Inflammatory macrophage treated with lipopolysaccharide for 1 hour (primary cell): ENCODE measurements at regions not wholly inside any gene's neighbourhood (a gene's known extent, or its start where the extent isn't known, plus 50 kb on each side); places are given as distances from the start of the nearest gene placed in this dataset.
"Not testable (repeated sequence)": the region's sequence is repeated elsewhere in the genome, so short reads cannot be mapped to it uniquely, and the experiment has no call there.

Source experiments
- DNase-seq, 2 donors: peaks; one replicate each; pipeline ENCODE4 v3.0.0-alpha.2; 2020 to 2022

DNA sequence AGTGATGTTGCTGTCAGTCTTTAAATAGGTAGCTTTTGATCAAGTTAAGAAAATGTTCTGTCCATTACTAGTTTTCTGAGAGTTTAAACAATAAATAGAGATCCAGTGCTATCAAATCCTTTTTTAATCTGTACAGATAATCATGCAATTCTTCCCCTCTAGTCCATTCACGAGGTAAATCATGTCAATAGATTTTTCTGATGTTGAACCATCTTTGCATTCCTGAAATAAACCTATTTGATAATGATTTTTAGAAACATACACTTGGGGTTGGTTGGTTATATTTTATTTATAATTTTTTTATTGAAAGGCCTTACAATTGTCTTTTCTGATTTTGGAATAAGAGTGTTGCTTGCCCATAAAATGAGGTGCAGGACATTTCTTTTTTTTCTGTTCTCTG, 95.0 kb downstream of the FAM53A start:
- DNase-seq: no peak

DNA sequence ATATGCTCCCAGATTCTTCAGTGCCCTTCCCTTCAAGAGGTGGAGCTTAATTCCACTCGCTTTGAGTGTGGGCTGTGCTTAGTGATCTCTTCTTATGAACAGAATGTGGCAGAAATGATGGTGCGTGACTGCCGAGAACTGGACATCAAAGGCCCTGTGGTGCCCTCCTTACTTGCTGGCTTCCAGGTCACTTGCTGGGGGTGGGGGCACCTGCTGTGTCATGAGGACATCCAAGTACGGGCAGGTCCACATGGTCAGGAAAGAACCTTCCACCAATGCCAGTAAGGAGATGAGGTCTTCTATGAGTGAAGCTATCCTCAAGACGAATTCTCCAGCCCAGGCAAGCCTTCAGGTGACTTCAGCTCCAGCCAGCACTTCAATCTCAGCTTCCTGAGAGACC, 95.8 kb downstream of the FAM53A start:
- DNase-seq: no peak

DNA sequence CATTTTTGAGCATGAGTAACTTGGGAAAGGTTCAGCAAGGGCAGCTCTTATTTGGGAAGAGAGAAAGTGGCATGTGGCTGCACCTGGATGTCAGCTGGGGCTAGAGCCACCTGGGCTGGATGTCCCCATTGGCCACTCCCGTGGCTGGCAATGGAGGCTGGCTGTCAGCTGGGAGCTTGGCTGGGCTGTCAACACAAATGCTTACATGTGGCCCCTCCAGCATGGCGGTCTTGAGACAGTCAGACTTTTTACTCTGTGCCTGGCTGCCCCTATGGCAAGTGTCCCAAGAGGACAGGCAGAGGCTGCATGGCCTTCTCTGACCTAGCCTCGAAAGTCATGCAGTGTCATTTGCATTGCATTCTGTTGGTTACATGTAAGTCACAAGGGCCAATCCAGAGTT, 99.6 kb downstream of the FAM53A start:
- no peak for DNase-seq

DNA sequence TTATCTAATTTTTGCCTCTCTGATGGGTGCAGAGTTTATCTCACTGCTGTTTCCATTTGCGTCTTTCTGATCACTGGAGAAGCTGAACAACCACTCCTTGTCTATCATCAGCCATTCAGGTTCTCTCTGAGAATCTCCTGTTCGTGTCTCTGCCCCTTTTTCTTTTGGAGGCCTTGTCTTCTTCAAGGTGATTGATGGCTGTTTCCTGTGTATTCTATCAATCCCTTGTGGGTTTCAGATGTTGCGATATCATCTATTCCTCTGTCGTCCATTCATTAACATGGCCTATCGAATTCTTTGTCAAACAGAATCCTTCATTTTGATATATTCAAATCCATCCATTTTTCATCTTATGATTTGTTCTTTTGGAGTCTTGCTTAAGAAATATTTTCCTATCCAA, 100.3 kb downstream of the FAM53A start:
- no peak for DNase-seq

DNA sequence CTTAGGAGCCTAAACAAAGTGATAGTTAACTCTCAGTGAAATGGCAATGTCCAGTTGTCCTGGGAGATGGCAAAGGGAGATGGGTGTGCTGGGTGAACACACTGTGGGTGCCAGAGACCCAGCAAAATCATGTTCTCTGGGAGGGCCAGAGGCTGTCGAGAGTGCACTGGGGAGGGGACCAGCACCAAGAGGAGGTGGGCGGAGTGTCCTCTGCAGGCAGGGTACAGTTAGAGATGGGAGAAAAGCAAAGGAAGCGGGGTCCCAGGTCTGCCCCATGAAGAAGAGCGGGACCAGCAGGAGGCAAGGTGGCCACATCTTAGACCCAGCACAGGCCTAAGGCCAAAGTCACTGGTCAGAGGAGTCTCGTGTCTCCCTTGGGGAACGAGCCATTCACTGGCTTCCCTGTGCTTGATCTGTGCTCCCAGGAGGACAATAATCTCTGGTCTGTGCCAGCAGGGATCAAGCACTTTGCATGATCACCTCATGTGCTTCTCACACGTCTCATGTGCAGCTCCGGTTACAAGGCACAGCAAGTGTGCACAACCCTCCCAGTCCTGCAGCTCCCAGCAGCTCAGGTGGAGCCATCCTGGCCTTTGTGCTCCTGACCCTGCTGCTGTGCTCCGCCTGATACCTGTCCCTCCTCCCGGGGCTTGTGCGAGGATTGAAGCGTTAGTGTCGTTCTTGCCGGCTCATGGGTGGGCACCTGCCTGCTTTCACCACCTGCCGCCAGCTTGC, 100.9 kb downstream of the FAM53A start:
- DNase-seq: no peak

DNA sequence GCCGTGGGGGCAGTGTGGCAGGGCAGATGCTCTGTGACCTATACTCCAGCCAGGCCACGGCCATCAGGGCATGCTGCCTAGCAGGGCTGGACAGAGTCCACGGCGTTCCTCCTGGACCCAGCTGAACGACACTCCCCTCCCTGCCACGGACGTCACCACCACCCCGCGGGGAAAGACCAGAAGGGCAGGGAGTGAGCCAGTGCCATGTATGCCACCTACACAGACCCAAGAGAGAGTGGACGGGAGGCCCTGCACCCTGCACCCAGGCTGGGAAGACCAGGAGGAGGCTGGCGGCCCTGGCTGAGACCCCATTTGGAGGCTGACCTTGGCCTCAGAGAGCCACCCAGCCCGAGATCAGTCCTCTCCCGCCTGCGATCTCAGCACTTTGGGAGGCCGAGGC, 101.9 kb downstream of the FAM53A start:
- no peak for DNase-seq

DNA sequence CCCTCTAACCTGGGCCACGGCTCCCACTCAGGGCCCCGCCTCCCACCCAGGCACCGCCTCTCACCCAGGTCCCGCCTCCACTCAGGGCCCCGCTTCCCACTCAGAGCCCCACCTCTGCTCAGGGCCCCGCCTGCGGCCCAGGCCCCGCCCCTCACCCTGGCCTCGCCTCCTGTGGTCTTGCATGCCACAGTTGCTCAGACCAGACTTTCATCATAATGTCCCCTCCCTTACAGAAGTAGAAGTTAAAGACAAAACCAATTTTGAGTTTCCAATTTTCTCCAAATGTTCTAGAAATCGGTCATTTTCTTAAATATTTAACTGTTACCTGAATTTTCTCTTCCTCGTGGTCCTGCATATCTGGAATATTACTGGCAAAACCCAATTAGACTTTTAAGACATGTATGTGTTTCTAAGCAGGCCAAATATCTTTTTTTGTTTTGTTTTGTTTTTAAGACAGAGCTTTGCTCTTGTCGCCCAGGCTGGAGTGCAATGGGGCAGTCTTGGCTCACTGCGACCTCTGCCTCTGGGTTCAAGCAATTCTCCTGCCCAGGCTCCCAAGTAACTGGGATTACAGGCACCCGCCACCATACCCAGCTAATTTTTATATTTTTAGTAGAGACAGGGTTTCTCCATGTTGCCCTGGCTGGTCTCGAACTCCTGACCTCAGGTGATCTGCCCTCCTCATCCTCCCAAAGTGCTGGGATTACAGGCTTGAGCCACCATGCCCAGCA, 102.8 kb downstream of the FAM53A start:
- DNase-seq: peak; percentile 84 to 93

DNA sequence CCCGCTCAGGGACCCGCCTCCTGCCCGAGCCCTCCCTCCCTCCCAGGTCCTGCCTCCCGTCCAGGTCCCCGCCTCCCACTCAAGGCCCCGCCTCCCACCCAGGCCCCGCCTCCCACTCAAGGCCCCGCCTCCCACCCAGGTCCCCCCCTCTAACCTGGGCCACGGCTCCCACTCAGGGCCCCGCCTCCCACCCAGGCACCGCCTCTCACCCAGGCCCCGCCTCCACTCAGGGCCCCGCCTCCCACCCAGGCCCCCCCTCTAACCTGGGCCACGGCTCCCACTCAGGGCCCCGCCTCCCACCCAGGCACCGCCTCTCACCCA, 103.5 kb downstream of the FAM53A start:
- DNase-seq: not testable (repeated sequence)

DNA sequence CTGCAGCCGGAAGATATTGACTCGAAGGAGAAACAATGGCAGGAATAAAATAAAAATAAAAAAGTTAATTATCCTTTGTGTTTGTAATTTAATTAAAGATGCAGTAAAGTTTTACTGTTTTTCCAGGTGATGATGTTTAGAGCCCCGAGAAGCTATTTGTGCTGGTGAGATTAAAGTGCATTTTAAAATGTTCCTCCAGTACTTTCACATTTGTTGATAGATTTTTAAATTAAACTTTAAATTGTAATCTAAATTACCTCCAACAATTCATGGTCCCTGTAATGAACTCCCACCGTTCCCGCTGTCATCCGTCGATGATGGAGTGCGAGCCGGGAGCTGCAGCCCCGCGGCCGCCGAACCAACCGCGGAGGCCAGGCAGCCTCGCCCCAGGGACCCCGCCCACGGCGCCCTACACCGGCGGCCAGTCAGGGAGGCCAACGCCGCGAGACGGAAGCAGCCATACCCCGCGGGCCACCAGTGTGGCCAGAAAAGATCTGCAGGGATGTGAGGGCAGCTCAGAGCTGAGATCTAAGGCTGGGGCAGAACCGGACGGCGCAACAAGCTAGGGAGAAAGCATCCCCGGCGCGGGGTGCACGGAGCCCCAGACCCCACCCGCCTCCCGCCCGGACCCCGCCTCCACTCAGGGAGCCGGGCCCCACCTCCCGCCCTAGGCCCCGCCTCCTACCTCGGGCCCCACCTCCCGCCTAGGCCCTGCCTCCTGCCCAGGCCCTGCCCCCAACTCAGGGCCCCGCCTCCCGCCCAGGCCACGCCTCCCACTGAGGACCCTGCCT, 104.0 kb downstream of the FAM53A start:
- peak; percentile 81 to 95 for DNase-seq

DNA sequence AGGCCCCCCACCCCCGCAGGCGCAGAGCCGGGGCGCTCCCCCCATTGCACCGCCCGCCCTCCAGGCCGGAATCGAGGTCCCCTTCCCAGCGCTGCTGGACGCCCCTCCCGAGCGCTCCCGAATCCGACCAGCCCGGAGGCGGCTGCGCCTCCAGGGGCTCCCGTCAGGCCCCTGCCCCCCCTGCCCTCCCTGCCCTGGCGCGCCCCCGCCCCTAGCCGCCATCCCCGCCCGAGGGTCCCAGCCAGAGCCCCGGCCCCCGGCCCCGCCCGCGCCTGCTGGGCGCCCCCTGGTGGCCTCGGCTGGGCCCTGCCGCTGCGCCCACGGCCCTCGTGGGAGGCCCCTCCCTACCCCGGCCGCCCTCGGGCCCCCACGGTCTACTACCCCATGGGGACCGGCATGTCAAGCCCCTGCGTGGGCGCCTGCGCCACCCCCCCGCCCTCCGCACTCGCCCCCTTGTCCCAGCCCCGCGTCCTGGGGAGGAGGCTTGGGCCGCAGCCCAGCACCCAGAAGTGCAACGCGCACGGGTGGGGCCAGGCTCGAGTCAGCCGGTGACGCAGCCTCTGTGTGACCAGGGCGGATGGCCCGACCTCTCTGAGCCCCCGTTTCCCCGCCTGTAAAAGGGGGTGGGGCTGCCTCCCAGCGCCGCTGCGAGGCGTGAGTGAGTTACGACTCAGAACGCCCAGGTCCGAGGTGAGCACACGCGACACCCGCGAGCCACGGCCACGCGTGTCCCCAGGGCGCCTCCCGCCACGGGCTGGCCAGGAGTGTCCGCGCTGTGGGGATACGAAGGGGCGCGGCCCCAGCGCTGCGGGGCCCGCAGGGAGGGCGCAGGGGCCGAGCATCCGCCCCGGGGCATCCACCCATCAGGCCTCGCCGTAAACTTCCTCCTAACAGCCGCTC, 104.9 kb downstream of the FAM53A start:
- peak; percentile 74 to 79 for DNase-seq

DNA sequence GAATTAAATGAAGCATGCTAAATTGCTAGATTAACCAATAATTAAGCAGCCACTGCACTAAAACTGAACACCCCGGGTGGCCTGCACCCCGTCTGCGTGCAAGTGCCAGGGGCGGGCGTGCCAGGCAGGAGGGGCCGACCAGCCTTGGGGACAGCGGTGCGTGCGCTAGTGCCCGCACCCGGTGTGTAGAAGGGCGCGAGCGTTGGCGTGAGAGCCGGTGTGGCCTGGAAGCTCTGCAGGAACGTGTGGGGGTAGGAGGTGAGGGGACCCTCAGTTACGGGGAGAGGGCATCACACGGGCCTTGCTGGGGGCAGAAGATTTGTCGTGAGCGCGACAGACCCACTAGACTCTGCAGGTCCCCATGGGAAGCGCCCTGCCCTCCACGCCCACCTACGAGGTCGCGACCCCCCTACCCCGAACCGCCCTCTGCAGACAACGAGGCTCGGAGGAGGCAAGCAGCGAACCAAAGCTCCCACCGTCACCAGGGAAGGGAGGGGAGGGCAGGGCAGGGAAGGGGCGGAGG, 105.8 kb downstream of the FAM53A start:
- DNase-seq: no peak

DNA sequence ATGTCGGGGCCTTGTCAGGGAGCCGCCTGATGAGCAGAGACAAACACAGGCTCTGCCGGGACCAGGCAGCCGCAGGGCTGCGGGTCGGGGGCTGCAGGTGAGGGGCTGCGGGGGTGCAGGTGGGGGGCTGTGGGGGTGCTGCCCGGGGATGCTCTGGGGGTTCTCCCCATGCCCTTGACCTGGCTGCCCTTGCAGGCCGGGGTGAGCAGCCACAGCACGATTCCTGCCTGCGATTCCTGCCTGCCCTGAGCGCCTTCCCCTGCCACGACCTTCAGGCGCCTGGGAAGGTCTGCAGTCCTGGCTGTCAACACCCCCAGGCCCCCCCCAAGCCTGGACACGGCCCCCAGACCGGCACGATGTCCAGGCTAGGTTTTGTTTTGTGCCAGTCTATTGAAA, 106.3 kb downstream of the FAM53A start:
- DNase-seq: no peak

DNA sequence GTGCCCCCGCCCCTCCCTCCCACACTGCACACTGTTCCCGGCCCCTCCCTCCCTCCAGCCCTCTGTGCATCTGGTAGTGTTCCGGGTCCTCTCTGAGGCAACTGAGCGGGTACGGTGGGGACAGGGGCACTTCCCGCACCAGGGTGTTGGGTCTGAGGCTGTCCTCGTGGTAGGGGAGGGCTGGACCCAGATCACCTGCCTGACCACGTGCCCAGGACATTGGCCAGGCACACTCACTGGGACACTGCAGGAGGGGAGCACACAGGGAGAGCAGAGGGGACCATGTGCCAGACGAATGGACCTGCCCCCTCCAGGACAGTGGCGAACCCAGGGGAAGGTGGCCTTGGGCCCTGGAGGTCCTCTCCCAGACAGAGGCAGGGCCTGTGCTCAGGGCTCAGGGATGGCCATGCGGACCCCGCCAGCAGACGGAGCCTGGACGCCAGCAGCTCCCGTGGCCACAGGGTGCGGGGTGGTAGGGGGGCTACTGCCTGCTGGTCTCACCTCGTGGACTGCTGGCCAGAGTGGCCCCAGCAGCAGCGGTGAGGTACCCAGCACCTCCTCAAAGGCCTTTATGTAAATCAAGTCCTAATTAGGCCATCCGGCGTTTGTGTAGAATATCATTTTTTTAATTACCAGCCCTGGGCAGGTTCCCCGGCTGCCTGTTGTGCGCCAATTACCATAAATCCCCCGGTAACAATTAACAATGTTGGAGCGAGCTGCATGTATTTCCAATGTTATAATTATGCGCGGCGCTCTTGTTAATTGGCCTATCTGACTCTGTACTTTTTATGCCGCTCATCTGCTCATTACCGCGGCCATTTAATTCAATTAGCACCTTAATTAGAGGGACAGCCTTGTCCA, 106.9 kb downstream of the FAM53A start:
- no peak for DNase-seq

DNA sequence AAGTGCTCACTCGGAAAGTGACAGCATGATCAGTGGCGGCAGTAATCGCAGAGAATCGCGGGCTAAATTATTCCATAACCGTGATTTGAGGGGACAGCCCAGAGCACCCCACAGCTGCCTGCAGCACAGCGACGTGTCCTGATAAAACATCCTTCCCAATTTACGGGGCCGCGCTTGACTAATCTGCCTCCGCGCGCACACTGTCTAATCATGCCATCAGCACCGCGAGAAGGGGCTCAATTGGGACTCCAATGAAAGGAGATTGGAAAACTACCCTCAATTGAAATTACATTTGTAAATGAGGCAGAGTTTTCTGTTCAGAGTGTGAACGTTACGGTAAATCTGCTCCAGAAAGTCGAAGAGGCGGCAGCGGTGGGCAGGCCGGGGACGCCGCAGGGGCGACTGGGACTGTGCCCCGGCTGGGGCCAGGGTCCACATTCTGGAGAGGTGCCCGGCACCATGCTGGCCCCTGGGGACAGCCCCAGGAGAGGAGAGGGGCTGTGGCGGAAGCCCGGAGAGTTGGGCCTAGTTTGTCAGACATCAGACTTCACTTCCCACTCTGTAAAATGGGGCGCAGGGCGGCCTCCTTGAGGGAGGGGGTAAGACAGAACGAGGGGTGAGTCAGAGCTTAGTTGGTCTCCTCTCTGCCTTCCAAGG, 107.7 kb downstream of the FAM53A start:
- DNase-seq: no peak

DNA sequence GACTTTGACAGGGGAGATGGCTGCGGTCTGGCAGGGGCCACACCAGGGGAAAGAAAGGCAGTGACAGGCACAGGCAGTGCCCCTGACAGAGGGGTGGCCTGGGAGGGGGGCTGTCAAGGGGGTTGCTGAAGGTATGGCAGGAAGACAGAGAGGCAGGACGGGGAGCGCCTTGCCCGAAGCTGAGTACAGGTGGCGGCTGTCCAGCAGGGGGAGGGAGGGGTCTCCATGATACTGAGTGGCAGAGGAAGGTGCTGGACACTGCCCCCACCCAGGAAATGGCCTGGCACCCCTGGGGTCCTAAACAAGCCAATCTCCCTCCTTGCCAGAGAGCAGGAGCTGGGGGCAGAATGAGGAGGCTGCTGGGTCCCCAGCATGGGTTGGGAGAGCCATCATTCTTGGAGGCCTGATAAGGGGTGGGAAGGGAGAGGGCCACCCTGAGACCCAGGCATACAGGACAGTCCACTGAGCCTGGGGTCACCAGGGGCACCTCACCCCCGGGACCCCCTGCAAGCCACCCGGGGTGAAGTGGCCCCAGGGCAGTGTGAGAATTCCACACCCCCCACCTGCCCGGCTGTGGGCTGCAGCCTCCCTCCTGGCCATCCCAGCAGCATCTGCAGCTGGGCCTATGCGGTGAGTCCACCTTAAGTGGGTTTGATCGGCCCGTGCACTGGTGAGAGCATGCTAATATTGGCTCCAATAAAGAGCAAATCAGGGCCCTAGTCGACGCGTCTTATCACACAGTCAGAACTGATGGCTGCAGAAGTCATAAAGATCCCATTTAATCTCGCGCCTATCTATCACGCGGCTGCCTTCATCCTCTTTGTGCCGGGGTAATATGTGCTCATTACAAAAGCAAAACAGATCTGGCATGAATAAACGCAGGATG, 108.5 kb downstream of the FAM53A start:
- DNase-seq: no peak

DNA sequence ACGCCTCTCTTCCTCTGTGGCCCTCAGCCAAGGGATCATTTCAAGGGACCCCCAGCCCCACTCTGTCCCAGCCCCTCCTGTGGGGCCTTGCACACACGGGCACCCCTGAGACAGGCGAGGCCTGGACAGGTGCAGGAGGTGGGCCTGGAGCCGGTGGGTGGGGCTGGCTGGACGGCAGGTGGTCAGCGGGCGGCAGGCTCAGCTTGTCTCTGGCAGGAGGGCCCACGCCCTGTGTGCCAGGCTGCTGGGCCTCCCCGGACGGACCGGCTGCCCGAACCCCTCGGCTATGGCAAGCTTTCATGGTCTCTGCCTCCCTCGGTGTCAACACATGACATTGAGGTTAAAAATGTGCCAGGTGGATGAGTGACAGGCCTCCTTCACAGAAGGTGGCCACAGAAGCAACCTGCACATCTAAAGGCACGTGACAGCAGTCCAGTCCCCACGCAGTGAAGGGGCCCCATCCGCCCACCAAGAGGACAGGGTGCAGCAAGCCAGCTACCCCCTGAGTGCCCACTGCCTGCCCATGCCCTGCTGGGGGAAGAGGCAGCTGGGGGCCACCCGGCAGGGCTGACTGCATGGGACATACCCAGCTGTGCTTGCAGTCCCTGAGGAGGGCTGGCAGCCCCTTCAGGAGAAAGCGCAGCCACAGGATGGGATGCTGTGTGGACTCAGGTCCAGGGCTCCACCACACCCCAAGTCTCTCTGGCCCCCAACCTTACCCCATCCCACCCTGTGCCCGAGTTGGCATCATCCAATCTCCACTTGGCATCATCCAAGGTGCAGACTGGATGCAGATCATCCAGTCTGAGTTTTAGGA, 109.3 kb downstream of the FAM53A start:
- no peak for DNase-seq

DNA sequence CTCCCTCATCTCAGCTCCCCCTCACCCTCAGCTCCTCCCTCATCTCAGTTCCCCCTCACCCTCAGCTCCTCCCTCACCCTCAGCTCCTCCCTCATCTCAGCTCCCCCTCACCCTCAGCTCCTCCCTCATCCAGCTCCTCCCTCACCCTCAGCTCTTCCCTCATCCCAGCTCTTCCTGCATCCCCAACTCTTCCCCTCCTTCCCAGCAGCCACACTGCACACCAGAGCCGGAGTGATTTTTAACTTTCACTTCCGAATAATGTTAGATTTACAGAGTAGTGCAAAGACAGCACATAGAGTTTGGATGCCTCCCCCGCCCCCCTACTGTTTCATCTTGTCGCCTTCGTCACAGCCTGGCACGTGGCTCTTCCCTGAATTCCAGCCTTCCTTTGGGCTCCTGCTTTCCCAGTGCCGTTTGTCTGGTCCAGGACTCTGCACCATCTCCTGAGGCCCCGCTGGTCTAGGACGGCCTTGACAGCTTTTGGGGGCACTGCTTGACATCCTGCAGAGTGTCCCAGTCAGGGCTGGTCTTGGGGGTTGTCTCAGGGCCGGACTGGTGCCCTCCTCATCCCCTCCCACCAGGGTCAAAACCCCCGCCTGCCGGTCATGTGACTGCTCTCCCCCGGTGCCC, 110.2 kb downstream of the FAM53A start:
- no peak for DNase-seq

DNA sequence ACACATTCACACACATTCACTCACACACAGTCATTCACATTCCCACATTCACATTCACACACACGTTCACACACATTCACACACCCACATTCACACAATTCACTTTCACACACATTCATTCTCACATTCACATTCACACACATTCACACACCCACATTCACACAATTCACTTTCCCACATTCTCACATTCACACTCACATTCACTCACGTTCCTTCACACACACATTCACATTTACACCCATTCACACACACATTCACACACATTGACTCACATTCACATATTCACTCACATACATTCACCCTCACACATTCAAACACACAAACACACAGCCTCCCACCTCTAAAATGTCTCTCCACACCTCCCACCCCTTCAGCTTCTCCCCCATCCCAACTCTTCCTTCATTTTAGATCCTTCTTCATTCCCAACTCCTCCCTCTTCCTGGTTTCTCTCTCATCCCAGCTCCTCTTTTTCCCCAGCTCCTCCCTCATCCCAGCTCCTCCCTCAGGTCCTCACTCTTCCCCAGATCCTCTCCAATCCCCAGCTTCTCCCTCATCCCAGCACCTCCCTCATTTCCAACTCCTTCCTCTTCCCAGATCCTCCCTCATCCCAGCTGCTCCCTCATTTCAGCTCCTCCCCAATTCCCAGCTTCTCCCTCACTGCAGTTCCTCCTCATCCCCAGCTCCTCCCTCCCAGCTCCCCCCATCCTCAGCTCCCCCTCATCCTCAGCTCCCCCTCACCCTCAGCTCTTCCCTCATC, 111.0 kb downstream of the FAM53A start:
- DNase-seq: no peak
